GM10266 (cell line): ENCODE measurements at regions not wholly inside any gene's neighbourhood (a gene's known extent, or its start where the extent isn't known, plus 50 kb on each side); places are given as distances from the start of the nearest gene placed in this dataset.

Experiments used
- DNase-seq: peaks from one replicate; pipeline ENCODE4 v3.0.0; 2012; ENCODE audit errors: extremely low spot score
- TF ChIP-seq, protein P1 (sequence below): IDR thresholded peaks from 2 replicates; pipeline ENCODE4 v1.5.1; 2012; ENCODE audit warnings: mild to moderate bottlenecking, low read depth; ENCODE audit not compliant: control insufficient read depth, insufficient read depth; ENCODE audit errors: missing control alignments

DNA sequence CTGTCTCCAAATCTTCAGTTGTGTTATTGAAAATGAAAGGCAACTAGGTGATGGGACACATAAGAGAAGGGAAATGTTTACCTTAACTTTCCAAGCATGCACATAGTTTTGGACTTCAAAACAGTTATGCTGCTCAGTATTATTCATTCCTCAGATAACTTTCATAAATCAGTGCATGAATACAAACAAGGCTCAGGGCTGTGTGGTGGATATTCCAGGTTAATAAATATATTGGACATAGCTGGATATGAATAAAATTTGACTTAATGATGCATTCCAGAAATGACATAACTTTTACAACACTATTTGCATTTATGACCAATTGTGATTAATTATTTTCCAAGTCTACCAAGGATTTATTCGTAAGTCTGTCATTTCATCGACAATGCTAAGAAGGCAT is 301.2 kb upstream of the ZNF804A start:
- TF ChIP-seq, protein P1, sequence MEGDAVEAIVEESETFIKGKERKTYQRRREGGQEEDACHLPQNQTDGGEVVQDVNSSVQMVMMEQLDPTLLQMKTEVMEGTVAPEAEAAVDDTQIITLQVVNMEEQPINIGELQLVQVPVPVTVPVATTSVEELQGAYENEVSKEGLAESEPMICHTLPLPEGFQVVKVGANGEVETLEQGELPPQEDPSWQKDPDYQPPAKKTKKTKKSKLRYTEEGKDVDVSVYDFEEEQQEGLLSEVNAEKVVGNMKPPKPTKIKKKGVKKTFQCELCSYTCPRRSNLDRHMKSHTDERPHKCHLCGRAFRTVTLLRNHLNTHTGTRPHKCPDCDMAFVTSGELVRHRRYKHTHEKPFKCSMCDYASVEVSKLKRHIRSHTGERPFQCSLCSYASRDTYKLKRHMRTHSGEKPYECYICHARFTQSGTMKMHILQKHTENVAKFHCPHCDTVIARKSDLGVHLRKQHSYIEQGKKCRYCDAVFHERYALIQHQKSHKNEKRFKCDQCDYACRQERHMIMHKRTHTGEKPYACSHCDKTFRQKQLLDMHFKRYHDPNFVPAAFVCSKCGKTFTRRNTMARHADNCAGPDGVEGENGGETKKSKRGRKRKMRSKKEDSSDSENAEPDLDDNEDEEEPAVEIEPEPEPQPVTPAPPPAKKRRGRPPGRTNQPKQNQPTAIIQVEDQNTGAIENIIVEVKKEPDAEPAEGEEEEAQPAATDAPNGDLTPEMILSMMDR = no peak
- DNase-seq = no peak

GRCh38 chr2:184302506-184302905 is 295.8 kb upstream of the ZNF804A start:
- TF ChIP-seq, protein P1 = no peak
- DNase-seq = no peak

- no peak for DNase-seq
- TF ChIP-seq, protein P1 = no peak
These were observed 294.3 kb upstream of the ZNF804A start for GRCh38 chr2:184304006-184304405.

DNA sequence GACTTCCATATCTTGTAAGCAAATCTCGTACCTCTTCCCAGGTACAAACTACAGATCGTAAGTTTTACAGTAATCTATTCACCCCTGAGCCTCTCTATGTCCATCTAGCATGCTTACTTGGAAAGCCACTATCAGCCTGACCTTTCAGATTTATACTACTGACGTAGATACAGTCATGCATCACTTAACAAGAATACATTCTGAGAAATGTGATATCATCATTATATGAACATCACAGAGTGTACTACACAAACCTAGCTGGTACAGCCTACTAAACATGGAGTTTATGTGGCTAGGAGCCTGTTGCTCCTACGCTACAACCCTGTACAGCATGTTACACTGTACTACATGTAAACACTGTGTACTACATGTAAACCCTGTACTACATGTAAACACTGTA is 293.2 kb upstream of the ZNF804A start:
- TF ChIP-seq, protein P1 = no peak
- no peak for DNase-seq

DNA sequence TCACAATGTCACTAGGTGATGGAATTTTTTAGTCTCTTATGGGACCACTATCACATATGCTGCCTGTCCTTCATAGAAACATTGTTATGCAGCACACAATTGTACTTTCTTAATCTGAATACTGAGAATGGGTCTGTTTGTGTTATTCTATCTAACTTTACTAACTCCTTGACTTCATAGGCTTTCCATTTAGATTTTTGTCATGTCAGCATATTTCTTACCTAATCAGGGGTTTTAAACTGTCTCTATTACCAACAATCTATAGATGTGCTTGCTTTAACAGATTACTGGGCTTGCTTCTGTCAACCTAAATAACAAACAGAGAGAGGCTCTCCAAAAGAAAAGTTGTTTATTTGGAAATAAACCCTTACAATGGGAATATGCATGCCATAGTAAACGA is 289.6 kb upstream of the ZNF804A start:
- TF ChIP-seq, protein P1 = no peak
- no peak for DNase-seq

- TF ChIP-seq, protein P1 = no peak
- no peak for DNase-seq
These were observed 285.4 kb upstream of the ZNF804A start for GRCh38 chr2:184312970-184313369.

- TF ChIP-seq, protein P1 = no peak
These were observed 283.5 kb upstream of the ZNF804A start for GRCh38 chr2:184314829-184315228.

GRCh38 chr2:184316921-184317320 is 281.4 kb upstream of the ZNF804A start:
- TF ChIP-seq, protein P1 = no peak
- DNase-seq = no peak

More at GRCh38 chr2:184314829-184315228, 283.5 kb upstream of the ZNF804A start:
- DNase-seq = no peak
